Bronchial epithelial cell (primary cell): ENCODE measurements at regions not wholly inside any gene's neighbourhood (a gene's known extent, or its start where the extent isn't known, plus 50 kb on each side); places are given as distances from the start of the nearest gene placed in this dataset.
A peak's percentile ranks its signal among the peaks of the same experiment; 100 is the strongest.

Source experiments
- DNase-seq: peaks from one replicate; pipeline ENCODE4 v3.0.0-alpha.2; 2010; ENCODE audit warnings: low read depth
- FAIRE-seq: peaks from 2 replicates; lab custom pipeline; 2011; peaks lifted over from hg19 to GRCh38; lab: Jason Lieb, UNC
- H3K27me3 ChIP-seq: 2 replicates; pipeline ENCODE4 v1.5.1; 2011; ENCODE audit warnings: low read length; ENCODE audit not compliant: control insufficient read depth, insufficient read depth
- H3K36me3 ChIP-seq: 2 replicates; pipeline ENCODE4 v1.5.1; 2011; ENCODE audit warnings: low read length; ENCODE audit not compliant: control insufficient read depth, insufficient read depth
- H3K4me3 ChIP-seq: 2 replicates; pipeline ENCODE4 v1.5.1; 2011; ENCODE audit warnings: mild to moderate bottlenecking, low read depth, low read length, control low read depth
- CTCF ChIP-seq: IDR thresholded peaks from 2 replicates; pipeline ENCODE4 v1.5.1; 2011; ENCODE audit warnings: mild to moderate bottlenecking, moderate library complexity, low read length, control low read depth, inconsistent platforms; ENCODE audit not compliant: insufficient read depth, severe bottlenecking

DNA sequence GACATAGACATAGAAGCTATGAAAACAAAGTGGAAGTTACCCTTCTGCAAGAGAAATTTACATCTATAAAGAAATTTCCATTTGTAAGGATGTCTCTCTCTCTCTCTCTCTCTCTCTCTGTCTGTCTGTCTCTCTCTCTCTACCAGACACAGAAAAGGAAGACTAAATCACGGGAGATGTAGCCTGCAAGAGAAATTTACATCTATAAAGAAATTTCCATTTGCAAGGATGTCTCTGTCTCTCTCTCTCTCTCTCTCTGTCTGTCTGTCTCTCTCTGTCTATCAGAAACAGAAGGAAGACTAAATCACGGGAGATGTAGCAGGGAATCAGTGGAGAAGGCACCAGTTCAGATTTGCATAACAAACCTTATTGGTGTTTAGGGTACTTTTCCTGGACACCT lies 65.6 kb upstream of the CTSO start:
- no peak for TF ChIP-seq CTCF
- no peak overlapping the region for H3K4me3 ChIP-seq
- FAIRE-seq (peak; percentile 43), DNase-seq (no peak)
- H3K36me3 ChIP-seq, result no peaks in the 10 kb centered on the region
- H3K27me3 ChIP-seq, result no peaks in the 10 kb centered on the region

GRCh38 chr4:156018383-156018782 lies 64.7 kb upstream of the CTSO start:
- no peak overlapping the region for H3K4me3 ChIP-seq
- H3K27me3 ChIP-seq, result no peaks in the 10 kb centered on the region
- H3K36me3 ChIP-seq, result no peaks in the 10 kb centered on the region
- FAIRE-seq (no peak), DNase-seq (no peak)
- TF ChIP-seq CTCF, result no peak

DNA sequence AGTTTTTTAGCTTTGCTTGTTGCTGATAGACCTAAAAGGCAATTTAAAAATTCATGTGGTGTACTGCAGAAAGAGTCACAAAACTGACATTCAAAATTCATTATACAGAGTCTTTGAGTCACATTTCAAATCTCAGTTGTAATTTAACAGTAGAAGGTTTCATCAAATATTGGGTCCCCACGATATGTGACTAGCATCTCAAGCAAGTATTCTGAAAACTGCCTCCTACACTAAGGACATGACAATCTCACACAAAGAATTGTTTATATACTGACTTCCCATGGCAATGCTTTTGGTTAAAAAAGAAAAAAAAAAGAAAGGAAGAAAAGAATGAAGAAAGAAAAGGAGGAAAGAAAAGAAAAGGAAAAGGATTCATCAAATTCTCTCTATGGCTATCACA lies 62.1 kb upstream of the CTSO start:
- Histone ChIP-seq H3K27me3 (no peaks in the 10 kb centered on the region), H3K4me3 (no peak overlapping the region), H3K36me3 (no peaks in the 10 kb centered on the region)
- FAIRE-seq (no peak), DNase-seq (no peak)
- no peak for TF ChIP-seq CTCF

DNA sequence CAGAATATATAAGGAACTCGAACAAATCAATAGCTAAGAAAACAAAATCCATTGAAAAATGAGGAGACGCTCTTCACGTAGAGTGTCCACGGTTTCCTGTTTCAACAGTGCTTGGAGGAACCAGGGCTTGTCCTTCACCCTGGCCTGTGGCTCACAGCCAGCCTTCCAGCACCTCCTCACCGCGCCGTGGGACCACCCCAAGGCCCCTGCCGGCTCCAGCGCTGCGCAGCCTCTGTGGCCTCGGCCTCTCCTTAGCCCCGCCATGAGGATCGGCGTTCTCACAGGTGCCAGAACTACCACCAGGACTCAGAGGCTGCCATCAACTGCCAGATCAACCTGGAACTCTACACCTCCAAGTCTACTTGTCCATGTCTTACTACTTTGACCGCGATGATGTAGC lies 52.5 kb upstream of the CTSO start:
- H3K27me3 ChIP-seq, result no peaks in the 10 kb centered on the region
- no peak for FAIRE-seq
- no peak for DNase-seq
- H3K36me3 ChIP-seq, result no peaks in the 10 kb centered on the region
- H3K4me3 ChIP-seq, result no peak overlapping the region
- no peak for TF ChIP-seq CTCF
